Activated T-cell treated with anti-CD3 and anti-CD28 coated beads, Interleukin-2, amount 50 U/mL, for 48 hours (primary cell): ENCODE measurements at regions not wholly inside any gene's neighbourhood (a gene's known extent, or its start where the extent isn't known, plus 50 kb on each side); places are given as distances from the start of the nearest gene placed in this dataset.
A peak's percentile ranks its signal among the peaks of the same experiment; 100 is the strongest.

Experiments used
- DNase-seq, 2 experiments: peaks; one replicate each; pipeline ENCODE4 v3.0.0-alpha.2; 2020

- DNase-seq = peak; percentile 21 to 23
Observed at GRCh38 chr12:66066137-66066928, 64.2 kb downstream of the LLPH start.

GRCh38 chr12:66065641-66066136, 64.9 kb downstream of the LLPH start:
- DNase-seq = no peak

GRCh38 chr12:66065150-66065549, 65.4 kb downstream of the LLPH start:
- DNase-seq = no peak

GRCh38 chr12:66063916-66064315, 66.6 kb downstream of the LLPH start:
- DNase-seq = no peak

GRCh38 chr12:66062290-66062625, 68.3 kb downstream of the LLPH start:
- DNase-seq = no peak

GRCh38 chr12:66061557-66062289, 68.8 kb downstream of the LLPH start:
- DNase-seq = no peak

- DNase-seq = no peak
Observed at GRCh38 chr12:66061076-66061475, 69.5 kb downstream of the LLPH start.

- DNase-seq = no peak
Observed at GRCh38 chr12:66060163-66060907, 70.2 kb downstream of the LLPH start.

GRCh38 chr12:66059666-66060065, 70.9 kb downstream of the LLPH start:
- no peak for DNase-seq

GRCh38 chr12:66058554-66058953, 72.0 kb downstream of the LLPH start:
- DNase-seq = no peak

GRCh38 chr12:66055837-66056319, 74.7 kb downstream of the LLPH start:
- no peak for DNase-seq

- DNase-seq = no peak
Observed at GRCh38 chr12:66052988-66053615, 77.4 kb downstream of the LLPH start.

GRCh38 chr12:66051361-66051760, 79.2 kb downstream of the LLPH start:
- DNase-seq = no peak

- no peak for DNase-seq
Observed at GRCh38 chr12:66050610-66051009, 79.9 kb downstream of the LLPH start.

- DNase-seq = no peak
Observed at GRCh38 chr12:66050283-66050576, 80.3 kb downstream of the LLPH start.

- no peak for DNase-seq
Observed at GRCh38 chr12:66049538-66050282, 80.8 kb downstream of the LLPH start.

GRCh38 chr12:66048835-66049537, 81.6 kb downstream of the LLPH start:
- DNase-seq = no peak

GRCh38 chr12:66048218-66048834, 82.2 kb downstream of the LLPH start:
- no peak for DNase-seq

- no peak for DNase-seq
Observed at GRCh38 chr12:66047411-66048021, 83.0 kb downstream of the LLPH start.

GRCh38 chr12:66045506-66045905, 85.0 kb downstream of the LLPH start:
- DNase-seq = no peak

- no peak for DNase-seq
Observed at GRCh38 chr12:66044731-66045130, 85.8 kb downstream of the LLPH start.
